Smooth muscle cell (in vitro differentiated cells): ENCODE measurements at regions not wholly inside any gene's neighbourhood (a gene's known extent, or its start where the extent isn't known, plus 50 kb on each side); places are given as distances from the start of the nearest gene placed in this dataset.
A peak's percentile ranks its signal among the peaks of the same experiment; 100 is the strongest.

Source experiments
- DNase-seq: peaks from one replicate; lab custom pipeline; 2025; ENCODE audit not compliant: unreplicated experiment; lab: John Stamatoyannopoulos, UW
- H2AFZ ChIP-seq: fragments of 200-600 bp; sonication (generic); 2 replicates; pipeline ENCODE4 v1.6.0; 2016; ENCODE audit warnings: antibody characterized with exemption, low read depth, mild to moderate bottlenecking
- H3F3A ChIP-seq: fragments of 200-600 bp; sonication (generic); 2 replicates; pipeline ENCODE4 v1.6.0; 2017; ENCODE audit warnings: antibody characterized with exemption, low read depth
- H3K27ac ChIP-seq: fragments of 200-600 bp; sonication (generic); 2 replicates; pipeline ENCODE4 v1.5.1; 2016; ENCODE audit warnings: low read depth, mild to moderate bottlenecking
- H3K27me3 ChIP-seq: fragments of 200-600 bp; sonication (generic); 2 replicates; pipeline ENCODE4 v1.6.1; 2016; ENCODE audit warnings: low read depth, mild to moderate bottlenecking
- H3K36me3 ChIP-seq: fragments of 200-600 bp; sonication (generic); 2 replicates; pipeline ENCODE4 v1.5.1; 2016; ENCODE audit warnings: low read depth
- H3K4me1 ChIP-seq: fragments of 200-600 bp; sonication (generic); 2 replicates; pipeline ENCODE4 v1.5.1; 2016; ENCODE audit warnings: low read depth
- H3K4me2 ChIP-seq: fragments of 200-600 bp; sonication (generic); 2 replicates; pipeline ENCODE4 v1.6.0; 2016; ENCODE audit warnings: mild to moderate bottlenecking
- H3K4me3 ChIP-seq: fragments of 200-600 bp; sonication (generic); 2 replicates; pipeline ENCODE4 v1.5.1; 2016; ENCODE audit warnings: mild to moderate bottlenecking
- H3K79me2 ChIP-seq: fragments of 200-600 bp; sonication (generic); 2 replicates; pipeline ENCODE4 v1.6.0; 2016; ENCODE audit warnings: low read depth, mild to moderate bottlenecking
- H3K9ac ChIP-seq: fragments of 200-600 bp; sonication (generic); 2 replicates; pipeline ENCODE4 v1.6.0; 2016; ENCODE audit warnings: low read depth
- H3K9me3 ChIP-seq: fragments of 200-600 bp; sonication (generic); replicated peaks from 2 replicates; pipeline ENCODE4 v1.5.1; 2016; ENCODE audit warnings: low read depth
- H4K20me1 ChIP-seq: fragments of 200-600 bp; sonication (generic); 2 replicates; pipeline ENCODE4 v1.6.0; 2016; ENCODE audit warnings: low read depth
- WGBS: methylation state at CpG from one replicate; pipeline ENCODE4 v1.1.7; 2016; ENCODE audit warnings: low lambda C conversion rate; 5-methylcytosine and 5-hydroxymethylcytosine counted together
- TF ChIP-seq, protein P1 (sequence below): fragments of 200-600 bp; sonication (generic); IDR thresholded peaks from 2 replicates; pipeline ENCODE4 v1.5.1; 2017; ENCODE audit warnings: borderline replicate concordance, mild to moderate bottlenecking, antibody characterized with exemption; ENCODE audit not compliant: insufficient read depth, poor library complexity, severe bottlenecking

DNA sequence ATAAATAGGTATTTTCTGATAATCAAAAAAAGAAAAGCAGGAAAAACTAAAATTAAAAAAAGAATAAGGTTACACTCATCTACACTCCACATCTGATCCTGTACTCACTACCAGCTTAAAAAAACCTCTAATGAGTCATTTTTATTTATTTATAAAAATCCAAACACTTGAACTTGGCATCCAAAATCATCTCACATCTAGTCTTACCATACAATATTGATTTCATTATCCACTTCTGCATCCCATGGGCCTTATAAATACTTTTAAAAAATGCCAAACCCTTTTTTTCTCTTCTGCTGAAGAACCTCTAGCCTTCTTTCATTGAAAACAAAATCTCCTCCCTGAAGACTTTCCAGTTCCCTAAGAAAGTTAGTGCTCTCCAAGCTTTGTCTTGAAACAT lies 109.7 kb downstream of the TMTC3 start:
- Histone ChIP-seq H3F3A (no peaks in the 10 kb centered on the region), H3K9me3 (no peaks in the 10 kb centered on the region), H3K27ac (no peak overlapping the region), H3K4me1 (no peaks in the 10 kb centered on the region), H3K36me3 (no peaks in the 10 kb centered on the region), H3K79me2 (no peaks in the 10 kb centered on the region), H2AFZ (no peak overlapping the region), H4K20me1 (no peaks in the 10 kb centered on the region), H3K9ac (no peak overlapping the region), H3K4me2 (no peak overlapping the region), H3K4me3 (no peak overlapping the region), H3K27me3 (no peaks in the 10 kb centered on the region)
- TF ChIP-seq, protein P1, sequence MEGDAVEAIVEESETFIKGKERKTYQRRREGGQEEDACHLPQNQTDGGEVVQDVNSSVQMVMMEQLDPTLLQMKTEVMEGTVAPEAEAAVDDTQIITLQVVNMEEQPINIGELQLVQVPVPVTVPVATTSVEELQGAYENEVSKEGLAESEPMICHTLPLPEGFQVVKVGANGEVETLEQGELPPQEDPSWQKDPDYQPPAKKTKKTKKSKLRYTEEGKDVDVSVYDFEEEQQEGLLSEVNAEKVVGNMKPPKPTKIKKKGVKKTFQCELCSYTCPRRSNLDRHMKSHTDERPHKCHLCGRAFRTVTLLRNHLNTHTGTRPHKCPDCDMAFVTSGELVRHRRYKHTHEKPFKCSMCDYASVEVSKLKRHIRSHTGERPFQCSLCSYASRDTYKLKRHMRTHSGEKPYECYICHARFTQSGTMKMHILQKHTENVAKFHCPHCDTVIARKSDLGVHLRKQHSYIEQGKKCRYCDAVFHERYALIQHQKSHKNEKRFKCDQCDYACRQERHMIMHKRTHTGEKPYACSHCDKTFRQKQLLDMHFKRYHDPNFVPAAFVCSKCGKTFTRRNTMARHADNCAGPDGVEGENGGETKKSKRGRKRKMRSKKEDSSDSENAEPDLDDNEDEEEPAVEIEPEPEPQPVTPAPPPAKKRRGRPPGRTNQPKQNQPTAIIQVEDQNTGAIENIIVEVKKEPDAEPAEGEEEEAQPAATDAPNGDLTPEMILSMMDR, result no peak
- no peak for DNase-seq

DNA sequence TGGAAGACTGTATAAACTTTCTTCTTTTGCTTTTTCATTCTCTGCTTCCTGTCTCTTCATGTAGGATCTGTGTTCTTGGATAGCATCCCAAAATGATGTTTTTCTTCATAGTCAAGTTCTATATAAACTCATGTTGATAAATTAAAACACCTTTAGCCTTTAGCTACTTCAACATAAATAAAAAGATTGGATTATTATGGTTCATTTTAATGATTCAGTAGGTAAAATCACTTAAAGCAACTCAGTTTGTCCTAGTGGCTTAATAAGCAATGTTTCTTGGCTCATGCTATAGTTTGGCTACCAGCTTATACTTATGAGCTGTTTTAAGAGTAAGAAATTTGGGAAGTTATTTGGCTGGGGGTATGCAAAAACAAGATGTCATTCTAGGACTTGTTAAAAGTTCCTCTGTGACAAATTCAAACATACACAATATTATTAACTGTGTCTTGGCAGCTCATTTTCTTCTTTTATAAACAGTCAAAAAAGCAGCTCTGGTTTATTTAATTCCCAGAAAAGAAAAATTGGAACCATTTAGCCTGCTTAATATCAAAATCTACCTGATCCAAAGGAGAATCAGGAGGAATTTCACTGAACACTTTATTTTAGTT lies 111.4 kb downstream of the TMTC3 start:
- Histone ChIP-seq H3K27ac (no peak overlapping the region), H3K9ac (no peak overlapping the region), H3K9me3 (no peaks in the 10 kb centered on the region), H3K79me2 (no peaks in the 10 kb centered on the region), H3K36me3 (no peaks in the 10 kb centered on the region), H3K4me3 (no peak overlapping the region), H3K4me1 (no peaks in the 10 kb centered on the region), H3K4me2 (no peak overlapping the region), H3F3A (no peaks in the 10 kb centered on the region), H2AFZ (peak overlapping the region; percentile 11), H3K27me3 (no peaks in the 10 kb centered on the region), H4K20me1 (no peaks in the 10 kb centered on the region)
- TF ChIP-seq, protein P1, result no peak
- DNase-seq, result no peak

DNA sequence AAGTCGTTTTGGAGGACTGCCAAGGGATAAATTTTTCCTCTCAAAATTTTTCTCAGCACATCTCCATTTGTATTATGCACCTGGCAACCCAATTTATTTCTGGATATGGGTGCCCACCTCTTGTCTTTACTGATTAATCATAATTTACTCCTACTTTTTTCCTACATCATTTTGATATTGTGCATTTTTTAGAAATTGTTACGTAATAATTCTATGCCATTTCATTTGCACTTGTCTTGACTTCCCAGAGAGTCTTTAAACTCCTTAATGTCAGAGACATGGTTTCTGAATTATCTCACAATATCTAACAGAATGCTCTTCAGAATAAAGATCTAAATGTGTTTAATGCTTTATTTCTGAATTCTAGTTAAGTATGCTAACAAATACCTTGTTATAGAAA lies 113.1 kb downstream of the TMTC3 start:
- TF ChIP-seq, protein P1, result no peak
- Histone ChIP-seq H4K20me1 (no peaks in the 10 kb centered on the region), H3K27ac (no peak overlapping the region), H3K4me1 (no peaks in the 10 kb centered on the region), H3K9me3 (no peaks in the 10 kb centered on the region), H3K4me2 (no peak overlapping the region), H3K4me3 (no peak overlapping the region), H3K79me2 (no peaks in the 10 kb centered on the region), H3K9ac (no peak overlapping the region), H2AFZ (no peak overlapping the region), H3K27me3 (no peaks in the 10 kb centered on the region), H3K36me3 (no peaks in the 10 kb centered on the region), H3F3A (no peaks in the 10 kb centered on the region)
- no peak for DNase-seq
- WGBS, result 83% methylated on average over 2 of the region's 2 CpGs

DNA sequence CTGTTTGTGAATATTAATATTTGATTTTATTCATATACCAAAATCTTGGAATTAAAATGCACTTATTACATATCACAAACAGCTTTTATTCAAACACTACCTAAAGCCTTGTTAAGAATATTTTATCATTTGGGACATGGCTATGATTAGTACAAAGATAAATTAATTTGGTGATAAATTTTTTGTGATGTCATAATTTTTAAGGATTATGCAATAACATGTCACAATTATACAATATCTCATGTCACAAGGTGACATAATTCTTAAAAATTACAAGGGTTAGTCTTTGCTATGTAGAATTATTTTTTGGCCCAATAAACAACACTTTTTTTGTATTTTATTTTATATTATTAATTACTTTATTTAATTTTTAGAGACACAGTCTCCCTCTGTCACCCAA lies 113.7 kb downstream of the TMTC3 start:
- H3K36me3 ChIP-seq, result no peaks in the 10 kb centered on the region
- no peaks in the 10 kb centered on the region for H3F3A ChIP-seq
- H3K27ac ChIP-seq, result no peak overlapping the region
- H3K27me3 ChIP-seq, result no peaks in the 10 kb centered on the region
- H3K4me2 ChIP-seq, result no peak overlapping the region
- no peaks in the 10 kb centered on the region for H3K9me3 ChIP-seq
- no peak overlapping the region for H2AFZ ChIP-seq
- TF ChIP-seq, protein P1, result no peak
- H3K9ac ChIP-seq, result no peak overlapping the region
- H3K4me1 ChIP-seq, result no peaks in the 10 kb centered on the region
- H3K4me3 ChIP-seq, result no peak overlapping the region
- H3K79me2 ChIP-seq, result no peaks in the 10 kb centered on the region
- H4K20me1 ChIP-seq, result no peaks in the 10 kb centered on the region
- DNase-seq, result no peak
